ENCODE measurements at regions not wholly inside any gene's neighbourhood (a gene's known extent, or its start where the extent isn't known, plus 50 kb on each side); places are given as distances from the start of the nearest gene placed in this dataset.

DNA sequence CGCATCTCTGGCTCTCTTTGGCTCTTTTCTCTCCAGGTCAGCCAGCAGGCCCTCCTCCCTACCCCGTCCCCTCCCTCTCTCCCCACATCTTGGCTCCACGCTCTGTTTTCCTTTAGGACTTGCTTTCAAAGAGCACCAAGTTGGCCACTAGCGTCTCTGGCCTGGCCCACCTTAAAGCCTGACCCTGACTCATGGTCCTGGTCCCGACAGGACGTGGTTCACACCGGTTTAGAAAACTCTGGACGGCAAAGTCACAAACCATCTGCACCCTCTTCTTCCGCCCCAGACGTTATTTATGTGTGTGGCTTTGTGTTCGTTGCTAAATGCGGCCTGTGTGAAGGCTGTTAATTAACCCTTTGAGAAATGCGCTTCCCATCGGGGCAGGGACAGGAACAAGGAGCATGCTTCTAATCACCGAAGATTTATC, 169.0 kb upstream of the HAAO start (continued):
- TF ChIP-seq, protein P1, sequence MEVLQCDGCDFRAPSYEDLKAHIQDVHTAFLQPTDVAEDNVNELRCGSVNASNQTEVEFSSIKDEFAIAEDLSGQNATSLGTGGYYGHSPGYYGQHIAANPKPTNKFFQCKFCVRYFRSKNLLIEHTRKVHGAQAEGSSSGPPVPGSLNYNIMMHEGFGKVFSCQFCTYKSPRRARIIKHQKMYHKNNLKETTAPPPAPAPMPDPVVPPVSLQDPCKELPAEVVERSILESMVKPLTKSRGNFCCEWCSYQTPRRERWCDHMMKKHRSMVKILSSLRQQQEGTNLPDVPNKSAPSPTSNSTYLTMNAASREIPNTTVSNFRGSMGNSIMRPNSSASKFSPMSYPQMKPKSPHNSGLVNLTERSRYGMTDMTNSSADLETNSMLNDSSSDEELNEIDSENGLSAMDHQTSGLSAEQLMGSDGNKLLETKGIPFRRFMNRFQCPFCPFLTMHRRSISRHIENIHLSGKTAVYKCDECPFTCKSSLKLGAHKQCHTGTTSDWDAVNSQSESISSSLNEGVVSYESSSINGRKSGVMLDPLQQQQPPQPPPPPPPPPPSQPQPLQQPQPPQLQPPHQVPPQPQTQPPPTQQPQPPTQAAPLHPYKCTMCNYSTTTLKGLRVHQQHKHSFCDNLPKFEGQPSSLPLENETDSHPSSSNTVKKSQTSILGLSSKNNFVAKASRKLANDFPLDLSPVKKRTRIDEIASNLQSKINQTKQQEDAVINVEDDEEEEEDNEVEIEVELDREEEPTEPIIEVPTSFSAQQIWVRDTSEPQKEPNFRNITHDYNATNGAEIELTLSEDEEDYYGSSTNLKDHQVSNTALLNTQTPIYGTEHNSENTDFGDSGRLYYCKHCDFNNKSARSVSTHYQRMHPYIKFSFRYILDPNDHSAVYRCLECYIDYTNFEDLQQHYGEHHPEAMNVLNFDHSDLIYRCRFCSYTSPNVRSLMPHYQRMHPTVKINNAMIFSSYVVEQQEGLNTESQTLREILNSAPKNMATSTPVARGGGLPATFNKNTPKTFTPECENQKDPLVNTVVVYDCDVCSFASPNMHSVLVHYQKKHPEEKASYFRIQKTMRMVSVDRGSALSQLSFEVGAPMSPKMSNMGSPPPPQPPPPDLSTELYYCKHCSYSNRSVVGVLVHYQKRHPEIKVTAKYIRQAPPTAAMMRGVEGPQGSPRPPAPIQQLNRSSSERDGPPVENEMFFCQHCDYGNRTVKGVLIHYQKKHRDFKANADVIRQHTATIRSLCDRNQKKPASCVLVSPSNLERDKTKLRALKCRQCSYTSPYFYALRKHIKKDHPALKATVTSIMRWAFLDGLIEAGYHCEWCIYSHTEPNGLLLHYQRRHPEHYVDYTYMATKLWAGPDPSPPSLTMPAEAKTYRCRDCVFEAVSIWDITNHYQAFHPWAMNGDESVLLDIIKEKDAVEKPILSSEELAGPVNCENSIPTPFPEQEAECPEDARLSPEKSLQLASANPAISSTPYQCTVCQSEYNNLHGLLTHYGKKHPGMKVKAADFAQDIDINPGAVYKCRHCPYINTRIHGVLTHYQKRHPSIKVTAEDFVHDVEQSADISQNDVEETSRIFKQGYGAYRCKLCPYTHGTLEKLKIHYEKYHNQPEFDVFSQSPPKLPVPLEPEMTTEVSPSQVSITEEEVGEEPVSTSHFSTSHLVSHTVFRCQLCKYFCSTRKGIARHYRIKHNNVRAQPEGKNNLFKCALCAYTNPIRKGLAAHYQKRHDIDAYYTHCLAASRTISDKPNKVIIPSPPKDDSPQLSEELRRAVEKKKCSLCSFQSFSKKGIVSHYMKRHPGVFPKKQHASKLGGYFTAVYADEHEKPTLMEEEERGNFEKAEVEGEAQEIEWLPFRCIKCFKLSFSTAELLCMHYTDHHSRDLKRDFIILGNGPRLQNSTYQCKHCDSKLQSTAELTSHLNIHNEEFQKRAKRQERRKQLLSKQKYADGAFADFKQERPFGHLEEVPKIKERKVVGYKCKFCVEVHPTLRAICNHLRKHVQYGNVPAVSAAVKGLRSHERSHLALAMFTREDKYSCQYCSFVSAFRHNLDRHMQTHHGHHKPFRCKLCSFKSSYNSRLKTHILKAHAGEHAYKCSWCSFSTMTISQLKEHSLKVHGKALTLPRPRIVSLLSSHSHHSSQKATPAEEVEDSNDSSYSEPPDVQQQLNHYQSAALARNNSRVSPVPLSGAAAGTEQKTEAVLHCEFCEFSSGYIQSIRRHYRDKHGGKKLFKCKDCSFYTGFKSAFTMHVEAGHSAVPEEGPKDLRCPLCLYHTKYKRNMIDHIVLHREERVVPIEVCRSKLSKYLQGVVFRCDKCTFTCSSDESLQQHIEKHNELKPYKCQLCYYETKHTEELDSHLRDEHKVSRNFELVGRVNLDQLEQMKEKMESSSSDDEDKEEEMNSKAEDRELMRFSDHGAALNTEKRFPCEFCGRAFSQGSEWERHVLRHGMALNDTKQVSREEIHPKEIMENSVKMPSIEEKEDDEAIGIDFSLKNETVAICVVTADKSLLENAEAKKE (CRISPR knock-in tag; IDR thresholded peaks at IDR 0.05) = no peak
- no peak for TF ChIP-seq JUNB (IDR thresholded peaks at IDR 0.05; ENCODE audit: unreplicated experiment)

DNA sequence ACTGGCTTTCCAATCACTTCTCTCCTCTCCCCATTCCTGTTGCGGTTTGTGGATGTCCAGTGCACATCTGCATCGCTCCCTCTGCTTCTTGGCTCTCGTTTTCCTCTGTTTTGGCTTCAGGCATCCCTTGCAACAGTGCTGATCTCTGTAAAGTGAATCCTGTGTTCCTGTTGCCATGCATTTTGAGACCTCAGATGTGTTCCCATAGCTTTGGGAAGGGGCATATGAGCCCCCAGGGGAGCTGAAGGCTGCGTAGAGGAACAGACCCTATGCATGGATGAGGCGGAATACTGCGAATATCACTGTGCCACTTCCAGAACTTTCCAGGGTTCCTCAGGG, 168.4 kb upstream of the HAAO start:
- Histone ChIP-seq H3K36me3 (ENCODE audit: insufficient read depth) (no peaks in the 10 kb centered on the region), H3K27ac (ENCODE audit: low read depth) (no peak overlapping the region), H3K4me1 (ENCODE audit: insufficient read depth) (peaks cover 43% of the 10 kb centered on the region), H3K79me2 (replicated peaks; ENCODE audit: insufficient read depth) (no peaks in the 10 kb centered on the region), H4K20me1 (replicated peaks; ENCODE audit: insufficient read depth) (no peaks in the 10 kb centered on the region), H3K27me3 (ENCODE audit: insufficient read depth) (no peaks in the 10 kb centered on the region), H2AFZ (peak overlapping the region; percentile 97), H3K4me2 (no peak overlapping the region), H3F3A (replicated peaks; ENCODE audit: low read depth) (no peaks in the 10 kb centered on the region), H3K4me3 (no peak overlapping the region), H3K9me2 (ENCODE audit: insufficient read depth) (no peaks in the 10 kb centered on the region; the same call in 1 of the 2 replicates)
- no peaks in the 10 kb centered on the region; the same call in 2 of the 3 replicates for H3K36me3 Mint-ChIP-seq (ENCODE audit: low read depth)
- DNase-seq (ENCODE audit: low spot score) = no peak
- no peak overlapping the region for H3K4me3 Mint-ChIP-seq
- H3K27me3 Mint-ChIP-seq (ENCODE audit: insufficient read depth, low read depth, poor library complexity) = peaks cover 16% of the 10 kb centered on the region
- peaks cover 37% of the 10 kb centered on the region for H3K4me1 Mint-ChIP-seq
- H3K9me3 Mint-ChIP-seq = no peaks in the 10 kb centered on the region
- H3K27ac Mint-ChIP-seq = no peak overlapping the region
- TF ChIP-seq ZNF331 (CRISPR knock-in tag; IDR thresholded peaks at IDR 0.05; ENCODE audit: low read depth) = no peak
- no peak for TF ChIP-seq POLR2AphosphoS5 (IDR thresholded peaks at IDR 0.05; ENCODE audit: low read depth)
- no peak for TF ChIP-seq EZH2 (IDR thresholded peaks at IDR 0.05; ENCODE audit: low read depth, unreplicated experiment)
- ATAC-seq = no peak

Data from GM23338 (cell line).